ENCODE measurements at regions not wholly inside any gene's neighbourhood (a gene's known extent, or its start where the extent isn't known, plus 50 kb on each side); places are given as distances from the start of the nearest gene placed in this dataset.

GRCh38 chr7:18345641-18346234 lies 149.8 kb upstream of the HDAC9 start:
- peak; percentile 96 for TF ChIP-seq CTCF (conservative IDR thresholded peaks at IDR 0.05; ENCODE audit: low read depth, low read length)
- no peak for DNase-seq (ENCODE audit: low read depth)
- no peak overlapping the region for H3K4me3 ChIP-seq (ENCODE audit: low read depth, low read length)

GRCh38 chr7:18347170-18347569 lies 148.4 kb upstream of the HDAC9 start:
- no peak for DNase-seq (ENCODE audit: low read depth)
- TF ChIP-seq CTCF (conservative IDR thresholded peaks at IDR 0.05; ENCODE audit: low read depth, low read length), result no peak
- no peak overlapping the region for H3K4me3 ChIP-seq (ENCODE audit: low read depth, low read length)

GRCh38 chr7:18350678-18351077 lies 144.9 kb upstream of the HDAC9 start:
- no peak for DNase-seq (ENCODE audit: low read depth)
- no peak overlapping the region for H3K4me3 ChIP-seq (ENCODE audit: low read depth, low read length)
- no peak for TF ChIP-seq CTCF (conservative IDR thresholded peaks at IDR 0.05; ENCODE audit: low read depth, low read length)

GRCh38 chr7:18352339-18353255 lies 143.0 kb upstream of the HDAC9 start:
- peak; percentile 36 for DNase-seq (ENCODE audit: low read depth)
- peak; percentile 77 for TF ChIP-seq CTCF (conservative IDR thresholded peaks at IDR 0.05; ENCODE audit: low read depth, low read length)
- no peak overlapping the region for H3K4me3 ChIP-seq (ENCODE audit: low read depth, low read length)

- H3K4me3 ChIP-seq (ENCODE audit: low read depth, low read length), result no peak overlapping the region
- TF ChIP-seq CTCF (conservative IDR thresholded peaks at IDR 0.05; ENCODE audit: low read depth, low read length), result no peak
- DNase-seq (ENCODE audit: low read depth), result no peak
Measured at GRCh38 chr7:18353339-18353738, 142.2 kb upstream of the HDAC9 start.

GRCh38 chr7:18354108-18355085 lies 141.2 kb upstream of the HDAC9 start:
- no peak for TF ChIP-seq CTCF (conservative IDR thresholded peaks at IDR 0.05; ENCODE audit: low read depth, low read length)
- no peak overlapping the region for H3K4me3 ChIP-seq (ENCODE audit: low read depth, low read length)
- no peak for DNase-seq (ENCODE audit: low read depth)

All from epithelial cell of proximal tubule (primary cell).